Endothelial cell of umbilical vein (primary cell): ENCODE measurements at regions not wholly inside any gene's neighbourhood (a gene's known extent, or its start where the extent isn't known, plus 50 kb on each side); places are given as distances from the start of the nearest gene placed in this dataset.

Experiments
- BruUV-seq: library from RNA; stranded (reverse); fragments of 400-500 nt; replicated peaks from 2 replicates; lab custom pipeline; 2021; lab: Mats Ljungman, UMichigan
- CTCF ChIA-PET: fragments of 300-600, 350-600 bp; sonication (Branson Sonifier 250); formaldehyde crosslinking; loops from one replicate; lab custom pipeline; 2021; ENCODE audit warnings: antibody characterized with exemption, inconsistent platforms; lab: Charles Lee
- POLR2A ChIA-PET: fragments of 300-600, 350-600 bp; sonication (Branson Sonifier 250); formaldehyde crosslinking; loops from one replicate; lab custom pipeline; 2021; ENCODE audit warnings: antibody characterized with exemption, inconsistent platforms; lab: Charles Lee
- DNase-seq: peaks from one replicate; pipeline ENCODE4 v3.0.0-alpha.2; 2011; ENCODE audit warnings: low read depth, low spot score
- FAIRE-seq: peaks from 2 replicates; lab custom pipeline; 2011; peaks lifted over from hg19 to GRCh38; lab: Jason Lieb, UNC
- H2AFZ ChIP-seq: 2 replicates; pipeline ENCODE4 v1.6.0; 2012; ENCODE audit warnings: low read depth, low read length, control low read depth, inconsistent platforms
- H3K27ac ChIP-seq: 2 replicates; pipeline ENCODE4 v1.5.1; 2011; ENCODE audit warnings: low read depth, mild to moderate bottlenecking, control low read depth, low read length, moderate library complexity; ENCODE audit not compliant: insufficient read depth
- H3K27me3 ChIP-seq, 2 experiments: 2 replicates each; pipeline versions ENCODE4 v1.6.0 to v1.6.1; 2011; ENCODE audit warnings: low read length in 2 of 2, mixed read lengths in 1 of 2; ENCODE audit not compliant: control insufficient read depth in 2 of 2, insufficient read depth in 2 of 2
- H3K36me3 ChIP-seq, 2 experiments: 2 replicates in 1 of 2; 3 replicates in 1 of 2; pipeline ENCODE4 v1.5.1; 2011; ENCODE audit warnings: low read length in 2 of 2, mild to moderate bottlenecking in 1 of 2, moderate library complexity in 1 of 2; ENCODE audit not compliant: control insufficient read depth in 2 of 2, insufficient read depth in 2 of 2; ENCODE audit errors: extremely low read depth in 1 of 2
- H3K4me1 ChIP-seq: 3 replicates; pipeline ENCODE4 v1.5.1; 2011; ENCODE audit warnings: mild to moderate bottlenecking, low read length; ENCODE audit not compliant: control insufficient read depth, insufficient read depth; ENCODE audit errors: extremely low read depth
- H3K4me2 ChIP-seq: 2 replicates; pipeline ENCODE4 v1.6.1; 2011; ENCODE audit warnings: low read length, control low read depth, mixed read lengths; ENCODE audit not compliant: insufficient read depth
- H3K4me3 ChIP-seq, 3 experiments: fragments of 200-600 bp in 1 of 3; sonication (generic), shearing (Covaris generic) in 1 of 3; replicated peaks in 1 of 3; 2 replicates each; pipeline ENCODE4 v1.5.1; 2011 to 2016; ENCODE audit warnings: control low read depth in 3 of 3, low read length in 3 of 3, mild to moderate bottlenecking in 2 of 3, inconsistent platforms in 1 of 3, low read depth in 1 of 3, moderate library complexity in 1 of 3; ENCODE audit not compliant: insufficient read depth in 1 of 3
- H3K79me2 ChIP-seq: 2 replicates; pipeline ENCODE4 v1.6.0; 2012; ENCODE audit warnings: low read length, inconsistent platforms; ENCODE audit not compliant: control insufficient read depth, insufficient read depth
- H3K9ac ChIP-seq: replicated peaks from 2 replicates; pipeline ENCODE3; 2011; ENCODE audit warnings: low read length, control low read depth; ENCODE audit not compliant: insufficient read depth; ENCODE audit errors: extremely low read depth
- H3K9me1 ChIP-seq: replicated peaks from 3 replicates; pipeline ENCODE4 v1.6.0; 2011; ENCODE audit warnings: mild to moderate bottlenecking, low read length; ENCODE audit not compliant: control insufficient read depth, insufficient read depth; ENCODE audit errors: extremely low read depth
- H3K9me3 ChIP-seq: replicated peaks from 2 replicates; pipeline ENCODE4 v1.5.1; 2012; ENCODE audit warnings: low read length, inconsistent platforms; ENCODE audit not compliant: control insufficient read depth, insufficient read depth
- H4K20me1 ChIP-seq: replicated peaks from 2 replicates; pipeline ENCODE3; 2011; ENCODE audit warnings: mild to moderate bottlenecking, low read length; ENCODE audit not compliant: control insufficient read depth, insufficient read depth; ENCODE audit errors: extremely low read depth
- CTCF ChIP-seq, 2 donors: IDR thresholded peaks; 1 replicate in 1 of 2; 2 replicates in 1 of 2; pipeline ENCODE4 v1.5.1; 2011; ENCODE audit warnings: low read length in 2 of 2, mild to moderate bottlenecking in 2 of 2, moderate library complexity in 2 of 2, control low read depth in 1 of 2, inconsistent platforms in 1 of 2, low read depth in 1 of 2; ENCODE audit not compliant: insufficient read depth in 1 of 2; ENCODE audit errors: extremely low read depth in 1 of 2
- EZH2 ChIP-seq: IDR thresholded peaks from 2 replicates; pipeline ENCODE4 v1.6.1; 2012; ENCODE audit warnings: borderline replicate concordance, low read depth, mild to moderate bottlenecking, moderate library complexity, low read length, inconsistent platforms; ENCODE audit not compliant: severe bottlenecking
- FOS ChIP-seq: IDR thresholded peaks from 2 replicates; pipeline ENCODE4 v1.6.1; 2011; ENCODE audit warnings: mild to moderate bottlenecking, low read length, moderate library complexity, borderline replicate concordance; ENCODE audit not compliant: insufficient read depth
- GATA2 ChIP-seq: IDR thresholded peaks from 2 replicates; pipeline ENCODE4 v1.7.0; 2011; ENCODE audit warnings: low read depth, mild to moderate bottlenecking, moderate library complexity, mixed read lengths, low read length; ENCODE audit not compliant: insufficient read length, insufficient read depth
- JUN ChIP-seq: IDR thresholded peaks from 2 replicates; pipeline ENCODE4 v1.6.1; 2011; ENCODE audit warnings: borderline replicate concordance, low read depth; ENCODE audit not compliant: insufficient read length, insufficient read depth
- MAX ChIP-seq: IDR thresholded peaks from 2 replicates; pipeline ENCODE4 v1.6.1; 2011; ENCODE audit not compliant: insufficient read depth, insufficient read length
- MYC ChIP-seq: IDR thresholded peaks from one replicate; pipeline ENCODE4 v1.6.1; 2011; ENCODE audit warnings: mild to moderate bottlenecking, low read depth, low read length
- POLR2A ChIP-seq: IDR thresholded peaks from 2 replicates; pipeline ENCODE4 v1.6.1; 2012; ENCODE audit warnings: low read depth, mild to moderate bottlenecking, control low read depth, low read length
- POLR2AphosphoS5 ChIP-seq: IDR thresholded peaks from 2 replicates; pipeline ENCODE4 v1.6.1; 2012; ENCODE audit warnings: low read depth, mild to moderate bottlenecking, control low read depth, low read length, moderate library complexity; ENCODE audit not compliant: insufficient read depth
- dilution Hi-C: fragments of 300-500 bp; cut with MboI; formaldehyde crosslinking; loops from one replicate; pipeline ENCODE4 v1.15.0; 2019; ENCODE audit warnings: low sequenced_read_pairs; ENCODE audit not compliant: extremely low pct_ligation_motif_present
- intact Hi-C: fragments of 100-400 bp; cut with micrococcal nuclease; formaldehyde crosslinking; loops from one replicate; pipeline ENCODE4 v1.10.0; 2022

- H4K20me1 ChIP-seq = no peaks in the 10 kb centered on the region
- DNase-seq = no peak
- intact Hi-C loops = no loop called here
These were observed 71.8 kb upstream of the GZMB start for GRCh38 chr14:24705840-24706239.

More at GRCh38 chr14:24705840-24706239, 71.8 kb upstream of the GZMB start:
- no peaks in the 10 kb centered on the region for H3K27me3 ChIP-seq
- H2AFZ ChIP-seq = no peak overlapping the region
- TF ChIP-seq POLR2A (no peak), FOS (no peak), EZH2 (no peak), CTCF (IDR thresholded peaks at IDR 0.05; ENCODE audit: extremely low read depth in 1 of 2, insufficient read depth in 1 of 2, low read depth in 1 of 2, low read length in 2 of 2) (no peak), JUN (no peak), MAX (no peak), MYC (no peak), GATA2 (no peak), POLR2AphosphoS5 (no peak)
- no peaks in the 10 kb centered on the region for H3K9me1 ChIP-seq
- dilution Hi-C loops = no loop called here
- CTCF ChIA-PET = no interaction called here
- H3K27ac ChIP-seq = no peak overlapping the region
- no peaks in the 10 kb centered on the region for H3K36me3 ChIP-seq
- no peak overlapping the region for H3K4me3 ChIP-seq
- no TSS peak for BruUV-seq
- no peaks in the 10 kb centered on the region for H3K79me2 ChIP-seq
- H3K4me2 ChIP-seq = no peak overlapping the region
- H3K4me1 ChIP-seq = no peaks in the 10 kb centered on the region
- no peak overlapping the region for H3K9ac ChIP-seq
- no peak for FAIRE-seq
- no peaks in the 10 kb centered on the region for H3K9me3 ChIP-seq
- POLR2A ChIA-PET = no interaction called here
